ENCODE measurements at regions not wholly inside any gene's neighbourhood (a gene's known extent, or its start where the extent isn't known, plus 50 kb on each side); places are given as distances from the start of the nearest gene placed in this dataset.
A peak's percentile ranks its signal among the peaks of the same experiment; 100 is the strongest.

DNA sequence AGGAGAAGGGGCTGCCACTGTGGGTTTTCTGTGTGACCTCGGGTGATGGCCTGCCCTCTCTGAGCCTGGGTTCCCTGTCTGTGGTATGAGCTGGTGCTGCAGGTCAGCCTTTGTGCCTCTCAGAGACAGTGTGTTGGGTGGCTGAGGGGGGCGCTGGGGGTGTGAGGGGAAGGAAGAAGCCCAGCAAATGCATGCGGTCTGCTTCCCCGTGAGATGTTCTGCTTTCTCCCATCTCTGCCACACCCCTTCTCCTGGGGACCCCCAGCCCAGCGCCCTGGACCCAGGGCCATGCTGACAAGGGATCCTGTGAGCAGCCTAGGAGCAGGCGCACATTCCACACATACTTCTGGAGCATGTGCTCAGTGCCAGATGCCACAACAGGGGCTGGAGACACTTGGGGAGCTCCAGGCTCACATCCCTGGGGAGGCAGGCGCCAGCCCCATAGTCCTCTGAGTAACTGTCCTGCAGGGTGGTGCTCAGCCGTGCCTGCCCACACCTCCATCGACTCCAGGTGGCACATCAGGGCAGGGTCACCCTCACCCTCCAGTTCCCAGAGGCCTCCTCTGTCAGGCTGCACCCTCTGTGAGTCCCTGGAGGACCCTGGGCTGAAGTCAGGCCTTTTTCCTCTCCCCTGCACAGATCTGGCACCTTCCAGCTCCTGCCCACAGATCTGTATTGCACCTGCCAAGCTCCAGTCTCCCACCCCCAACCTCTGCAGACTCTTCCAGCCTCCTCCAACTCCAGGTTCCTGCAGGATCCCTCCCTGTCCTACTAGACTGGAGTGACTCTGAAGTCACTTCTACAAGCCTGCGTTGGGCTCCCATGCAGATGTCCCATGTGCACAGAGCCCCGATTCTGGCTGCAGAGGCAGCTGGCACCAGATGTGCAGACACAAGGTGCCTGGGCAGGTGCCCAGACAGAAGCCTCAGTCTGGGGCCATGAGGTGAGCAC lies 205.6 kb downstream of the KIF26A start:
- DNase-seq: no peak

DNA sequence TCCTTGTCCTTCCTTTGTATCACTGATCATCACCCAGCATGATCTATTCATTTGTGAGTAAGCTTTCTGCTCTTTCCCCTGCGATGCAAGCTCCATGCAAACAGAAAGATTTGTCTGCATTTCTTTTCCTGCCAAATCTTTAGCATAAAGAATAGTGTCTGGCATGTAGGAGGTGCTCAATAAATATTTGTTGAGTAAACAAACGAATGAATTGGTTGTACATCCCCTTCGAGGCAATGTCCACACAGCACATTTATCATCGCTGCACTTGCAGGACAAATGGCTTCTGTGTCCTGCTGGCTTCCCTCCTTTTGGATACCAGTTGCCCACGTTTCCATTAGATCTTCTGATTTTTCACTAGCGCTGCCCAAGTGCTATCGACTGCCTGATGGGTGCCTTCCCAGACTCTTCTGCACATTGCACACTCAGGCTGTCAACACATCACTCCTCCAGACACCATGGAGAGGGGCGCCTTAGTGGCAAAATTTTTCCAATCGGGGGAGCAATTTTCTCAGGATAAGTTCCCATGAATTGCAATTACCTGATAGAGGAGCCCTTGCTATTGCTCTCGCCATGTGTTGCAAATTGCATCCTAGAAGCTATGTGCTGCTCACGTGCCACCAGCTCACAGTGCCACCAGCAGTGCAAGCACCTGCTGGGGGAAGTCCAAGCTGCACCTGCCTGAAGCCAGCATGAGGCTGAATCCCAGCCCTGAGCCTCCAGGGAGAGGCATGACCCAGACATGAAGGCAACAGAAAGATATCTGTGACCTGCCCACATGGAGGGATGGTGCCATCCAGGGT lies 206.6 kb downstream of the KIF26A start:
- DNase-seq: no peak

DNA sequence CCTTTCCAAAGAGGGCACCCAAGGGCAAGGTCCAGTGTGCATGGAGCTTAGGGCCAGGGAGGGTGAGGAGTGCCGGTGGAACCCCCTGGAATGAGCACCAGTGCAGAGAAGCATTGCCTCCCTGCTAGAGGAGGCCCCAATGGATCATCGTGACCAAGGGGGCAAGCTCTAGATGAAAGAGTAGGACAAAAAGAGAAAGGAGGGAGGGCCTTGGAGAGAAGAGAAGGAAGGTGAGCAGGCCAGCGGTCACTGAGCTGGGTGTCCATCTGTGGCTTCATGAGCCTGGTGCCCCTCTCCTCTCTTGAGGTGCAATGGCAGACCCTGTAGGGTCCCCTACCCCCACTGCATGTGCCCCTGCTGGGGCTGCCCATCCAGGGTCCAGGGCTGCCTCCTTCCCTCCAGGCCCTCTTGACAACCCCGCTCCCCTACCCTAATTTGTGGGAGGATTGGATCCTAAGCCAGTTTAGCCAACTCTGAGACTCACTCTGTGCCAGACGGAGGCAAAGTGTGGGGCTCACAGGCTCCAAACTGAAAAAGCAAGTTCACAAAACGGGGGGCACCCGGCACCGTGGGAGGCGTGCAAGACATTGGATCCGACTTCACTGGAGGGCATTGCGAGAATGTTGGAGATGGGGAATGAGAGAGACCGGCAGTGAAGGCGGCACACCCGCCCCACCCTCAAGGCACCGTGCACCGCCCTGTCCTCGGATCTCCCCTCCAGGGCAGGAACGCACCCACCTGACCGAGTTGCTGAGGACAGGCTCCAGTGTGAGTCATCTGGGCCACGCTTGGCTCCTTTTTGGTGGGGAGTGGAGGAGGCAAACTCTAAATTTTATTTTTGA lies 207.5 kb downstream of the KIF26A start:
- DNase-seq: no peak

DNA sequence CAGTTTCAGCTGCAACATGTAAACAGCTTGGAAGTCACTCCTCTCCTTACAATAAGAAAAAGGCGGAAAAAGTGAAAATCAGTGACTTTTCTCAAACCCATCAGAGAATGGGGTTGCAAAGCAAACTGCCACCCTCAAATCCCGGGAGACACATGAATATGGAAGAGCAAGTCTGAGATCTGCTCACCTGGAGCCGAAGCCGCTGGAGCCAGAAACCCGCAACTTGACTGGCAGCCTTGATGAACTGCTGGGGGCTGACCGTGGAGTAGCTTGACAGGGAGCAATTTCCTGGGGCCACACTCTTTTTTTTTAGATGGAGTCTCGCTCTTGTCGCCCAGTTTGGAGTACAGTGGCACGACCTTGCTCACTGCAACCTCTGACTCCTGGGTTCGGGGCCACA lies 208.2 kb downstream of the KIF26A start:
- DNase-seq: no peak

DNA sequence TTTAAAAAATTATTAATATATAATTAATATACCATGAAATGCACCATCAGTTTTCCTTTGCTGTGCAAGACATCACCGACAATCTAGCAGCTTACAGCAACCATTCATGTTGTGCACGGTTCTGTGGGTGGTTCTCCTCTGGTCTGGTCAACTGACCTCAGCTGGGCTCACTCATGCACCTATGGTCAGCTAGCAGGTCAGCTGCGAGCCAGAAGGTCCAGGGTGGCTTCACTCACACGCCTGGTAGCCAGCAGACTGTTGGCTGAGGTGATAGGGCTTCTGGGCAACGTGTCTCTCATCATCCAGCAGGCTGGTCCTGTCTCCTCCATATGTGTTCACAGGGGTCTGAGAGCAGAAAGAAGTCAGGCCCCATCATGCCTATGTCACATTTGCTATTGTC lies 210.4 kb downstream of the KIF26A start:
- DNase-seq: no peak

DNA sequence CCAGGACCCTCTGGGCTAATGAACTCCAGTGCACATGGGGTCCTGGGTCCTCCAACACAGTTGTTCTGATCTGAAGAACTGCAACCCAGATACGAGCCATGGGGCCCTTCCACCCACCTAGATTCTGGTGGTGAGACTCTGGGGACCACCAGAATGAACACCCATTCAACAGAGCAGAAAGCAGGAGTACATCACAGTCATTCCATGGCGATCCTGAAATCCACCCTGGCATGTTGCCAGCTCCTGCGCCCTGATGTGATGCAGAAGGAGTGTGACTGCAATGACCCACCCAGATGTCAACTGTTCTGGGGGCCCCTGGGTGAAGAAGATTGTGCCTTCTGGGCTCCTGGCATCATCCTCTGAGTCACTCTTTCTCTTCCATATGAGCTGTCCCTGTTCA lies 211.6 kb downstream of the KIF26A start:
- DNase-seq: no peak

DNA sequence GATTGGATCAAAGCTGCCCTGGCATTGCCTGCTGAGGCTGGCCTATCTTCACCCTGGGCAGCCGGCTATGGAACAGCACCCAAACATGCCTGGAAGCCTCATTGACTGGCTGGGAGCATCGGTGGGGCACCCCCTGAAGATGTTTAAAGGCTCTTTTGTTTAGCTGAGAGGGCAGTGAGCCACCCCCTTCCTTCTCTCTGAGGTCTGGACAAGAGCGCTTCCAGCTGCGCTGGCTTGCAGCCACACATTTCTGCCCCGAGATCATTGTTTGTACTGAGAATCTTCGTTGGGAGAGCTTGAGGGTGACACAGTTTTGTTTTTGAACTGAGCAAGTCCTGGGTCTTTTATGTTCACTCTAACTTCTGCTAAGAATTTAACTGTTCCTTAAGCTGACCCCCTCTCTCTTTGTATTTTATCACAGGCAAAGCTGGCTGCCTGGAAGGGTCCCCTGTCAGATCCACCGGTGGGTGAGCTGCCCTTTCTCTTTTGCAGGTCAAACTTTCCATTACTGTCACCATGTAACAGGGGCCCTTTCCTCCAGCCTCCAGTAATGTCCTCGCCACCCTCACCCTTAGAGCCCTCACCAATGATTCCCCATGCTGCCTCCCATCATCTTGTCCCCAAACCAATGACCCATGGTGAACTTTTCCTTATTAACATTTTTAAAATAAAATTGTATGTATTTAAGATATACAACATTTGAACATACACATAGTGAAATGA lies 212.2 kb downstream of the KIF26A start:
- no peak for DNase-seq

DNA sequence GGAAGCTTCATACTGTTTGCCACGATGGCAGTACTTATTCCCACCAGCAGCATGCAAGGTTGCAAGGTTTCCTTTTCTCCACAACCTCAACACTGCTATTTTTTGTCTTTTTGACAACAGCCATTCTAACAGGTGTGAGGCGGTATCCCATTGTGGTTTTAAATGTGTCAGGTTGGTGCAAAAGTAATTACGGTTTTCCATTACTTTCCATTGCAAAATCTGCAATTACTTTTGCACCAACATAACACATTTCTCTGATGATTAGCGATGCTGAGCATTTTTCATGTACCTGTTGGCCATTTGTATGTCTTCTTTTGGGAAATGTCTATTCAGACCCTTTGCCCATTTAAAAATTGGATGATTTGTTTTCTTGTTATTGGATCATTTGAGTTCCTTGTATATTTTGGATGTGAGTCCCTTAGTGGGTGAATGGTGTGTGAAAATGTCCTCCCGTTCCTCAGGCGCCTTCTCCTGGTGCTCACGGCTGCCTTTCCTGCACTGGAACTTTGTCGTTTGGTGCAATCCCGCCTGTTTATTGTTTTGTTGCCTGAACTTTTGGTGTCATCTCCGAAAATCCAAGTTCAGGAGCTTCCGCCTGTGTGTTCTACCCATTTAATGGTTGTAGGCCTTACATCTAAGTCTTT lies 213.6 kb downstream of the KIF26A start:
- DNase-seq: no peak

DNA sequence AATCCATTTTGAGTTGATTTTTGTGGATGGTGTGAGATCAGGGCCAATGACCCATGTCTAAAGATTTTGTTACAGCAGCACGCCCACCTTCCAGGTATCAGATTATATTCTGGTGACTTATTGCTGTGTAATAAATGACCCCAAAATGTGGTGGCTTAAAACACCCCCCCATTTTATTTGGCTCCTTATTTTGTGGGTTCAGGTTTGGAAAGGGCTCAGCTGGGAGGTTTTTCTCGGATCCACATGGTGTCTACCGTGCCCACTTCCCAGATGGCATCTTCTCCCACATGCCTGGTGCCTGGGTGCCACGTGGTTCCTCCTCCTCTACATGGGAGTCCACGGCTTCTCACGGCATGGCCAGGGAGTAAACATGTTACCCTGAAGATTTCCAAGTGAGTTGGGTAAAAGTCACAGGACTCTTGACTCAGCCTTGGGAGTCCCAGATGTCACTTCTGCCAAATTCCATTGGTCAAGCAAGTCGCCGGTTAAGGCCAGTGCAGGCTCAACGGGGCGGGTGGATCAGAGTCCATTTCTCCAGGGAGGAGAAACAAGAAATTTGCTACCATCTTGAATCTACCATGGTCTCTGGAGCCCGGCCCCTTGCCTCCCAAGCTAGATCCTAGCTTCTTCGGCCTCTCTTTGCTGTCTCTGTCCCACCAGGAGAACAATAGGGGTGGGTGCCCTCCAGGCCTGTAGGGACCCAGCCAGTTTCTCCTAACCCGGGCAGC lies 214.3 kb downstream of the KIF26A start:
- DNase-seq: no peak

DNA sequence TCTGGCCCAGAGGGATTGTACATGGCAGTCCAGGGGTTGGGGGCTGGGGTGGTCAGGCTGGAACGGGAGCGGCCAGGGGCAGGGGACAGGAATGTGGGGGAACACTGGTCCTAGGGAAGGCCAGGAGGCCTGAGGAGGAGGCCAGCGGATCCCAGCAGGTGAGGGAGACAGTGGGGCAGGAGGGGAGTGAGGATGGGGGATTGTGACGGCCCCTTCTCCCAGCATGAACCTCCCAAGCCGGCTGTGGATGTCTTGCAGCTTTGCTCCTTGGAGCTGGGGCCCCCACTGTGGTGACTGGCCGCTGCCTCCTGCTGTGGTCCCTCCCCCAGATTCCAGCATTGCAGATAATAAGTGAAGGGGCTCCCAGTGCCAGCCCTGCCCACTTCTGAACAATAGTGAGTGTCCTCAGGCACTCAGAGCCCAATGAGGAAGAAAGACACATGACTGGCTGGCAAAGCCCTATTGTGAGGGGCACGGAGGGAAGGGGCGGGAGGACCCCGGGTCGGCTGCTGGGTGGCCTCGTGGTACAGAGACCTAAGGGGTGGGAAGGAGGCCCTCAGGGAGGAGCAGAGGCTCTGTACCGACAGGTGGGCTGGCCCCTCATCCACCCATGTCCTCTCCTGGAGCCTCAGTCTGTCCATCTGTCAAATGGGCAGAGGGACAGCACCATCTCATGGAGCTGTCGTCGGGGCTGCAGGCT lies 215.0 kb downstream of the KIF26A start:
- DNase-seq: no peak

DNA sequence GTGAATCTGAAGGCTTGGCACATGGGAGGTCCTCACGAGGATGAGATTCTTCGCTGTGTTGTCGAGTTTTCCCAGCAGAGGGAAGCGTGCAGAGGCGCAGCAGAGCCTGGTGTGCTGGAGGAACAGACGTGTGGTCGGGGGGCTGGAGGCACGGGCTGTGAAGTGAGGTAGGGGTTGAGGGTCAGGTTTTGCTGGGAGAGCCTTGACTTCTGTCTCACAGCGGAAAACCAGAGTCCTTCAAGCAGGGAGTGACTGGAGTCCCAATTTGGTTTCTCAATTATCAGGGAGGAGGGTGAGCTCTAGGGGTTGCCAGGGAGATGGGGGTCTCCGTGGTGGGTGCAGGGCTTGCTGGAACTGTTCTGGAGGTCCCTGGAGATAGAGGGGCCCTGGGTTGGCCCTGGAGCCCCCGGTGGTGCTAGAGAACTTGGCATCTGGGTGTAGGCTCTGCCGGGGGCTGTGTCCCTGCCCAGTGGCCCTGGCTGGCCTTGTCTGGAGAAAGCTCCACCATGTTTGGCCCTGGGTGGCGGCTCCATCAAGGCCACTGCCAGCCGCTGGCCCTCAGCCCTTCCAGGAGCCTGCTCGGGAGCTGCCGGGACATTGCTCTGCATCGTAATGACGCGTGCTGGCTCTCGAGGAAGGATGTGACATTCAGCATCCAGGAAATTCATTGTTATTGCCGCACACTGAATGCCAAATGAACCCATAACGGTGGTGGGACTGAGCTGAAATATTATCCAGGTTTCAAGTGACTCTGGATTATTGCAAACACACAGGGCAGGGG lies 215.7 kb downstream of the KIF26A start:
- DNase-seq: peak; percentile 2

DNA sequence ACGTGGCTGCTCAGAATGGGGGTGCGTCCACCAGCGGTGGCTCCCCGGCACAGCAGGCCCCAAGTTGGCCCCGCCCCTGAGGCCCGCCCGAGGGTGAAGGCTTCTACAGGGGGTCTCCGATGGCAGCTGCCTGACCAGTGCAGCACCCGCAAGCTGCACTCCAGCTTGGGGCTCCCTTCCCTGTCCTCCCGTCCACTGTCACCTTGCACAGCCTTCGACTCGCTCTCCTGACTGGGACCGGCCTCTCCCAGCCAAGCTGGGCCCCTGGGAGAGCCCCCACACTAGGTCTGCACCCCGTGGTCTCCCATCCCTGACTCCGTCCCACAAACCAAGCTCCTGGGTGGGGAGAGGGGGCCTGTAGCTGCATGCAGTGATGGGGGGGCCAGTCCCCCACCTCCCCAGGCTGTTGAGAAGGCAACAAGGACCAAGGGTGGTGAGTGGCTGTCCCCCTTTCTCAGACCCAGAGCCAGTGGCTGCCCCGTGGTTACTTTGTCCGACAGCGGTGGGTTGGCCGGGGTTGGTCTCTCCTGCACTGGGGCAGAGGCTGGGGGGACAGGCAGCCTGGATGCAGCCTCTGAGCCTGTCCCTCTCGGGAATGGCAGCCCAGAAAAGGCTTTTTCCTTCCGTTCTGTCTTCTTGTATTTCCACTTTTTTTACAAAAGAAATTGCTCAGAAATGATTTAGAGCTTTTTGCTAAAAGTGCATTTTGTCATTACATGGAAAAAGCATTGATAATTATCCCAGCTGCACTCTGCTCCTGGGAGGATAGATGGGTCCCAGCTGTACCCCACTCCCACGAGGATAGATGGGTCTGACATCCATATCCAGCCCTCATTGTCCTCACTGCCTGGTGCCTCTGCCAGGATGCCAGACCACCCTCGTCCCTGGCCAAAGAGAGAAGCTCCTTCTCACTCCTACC lies 217.0 kb downstream of the KIF26A start:
- DNase-seq: peak; percentile 13

DNA sequence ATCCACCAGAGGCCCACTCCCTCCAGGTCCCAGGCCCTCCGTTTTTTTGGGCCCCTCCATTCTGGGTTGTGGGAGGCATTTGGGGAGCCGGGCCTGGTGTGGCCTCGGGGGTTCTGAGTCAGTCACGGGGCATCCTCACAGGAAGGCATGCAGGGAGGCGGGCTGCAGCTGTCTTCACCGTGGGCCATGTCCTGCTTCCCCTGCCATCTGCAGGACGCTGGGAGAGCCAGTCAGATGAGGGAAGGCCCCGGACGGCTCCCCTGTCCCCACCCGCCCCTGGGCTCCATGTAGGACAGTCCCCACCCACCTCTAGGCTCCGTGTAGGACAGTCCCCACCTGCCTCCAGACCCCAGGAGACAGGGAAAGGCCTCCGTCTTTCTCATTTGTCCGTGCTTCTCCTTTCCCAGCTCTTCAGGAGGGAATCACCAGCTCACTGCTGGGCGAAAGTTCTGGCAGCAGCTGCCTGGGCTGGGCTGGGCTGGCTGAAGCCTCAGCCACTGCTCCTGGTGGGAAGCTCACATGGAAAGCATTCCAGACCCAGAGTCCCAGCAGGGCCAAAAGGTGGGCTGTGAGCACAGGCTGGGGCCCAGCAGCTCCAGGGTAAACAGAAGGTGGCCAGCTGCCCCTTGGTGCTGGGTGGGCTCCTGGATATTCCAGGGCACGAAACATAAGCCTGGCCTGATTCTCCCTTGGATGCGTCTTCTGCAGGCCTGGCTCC lies 217.8 kb downstream of the KIF26A start:
- DNase-seq: peak; percentile 9

DNA sequence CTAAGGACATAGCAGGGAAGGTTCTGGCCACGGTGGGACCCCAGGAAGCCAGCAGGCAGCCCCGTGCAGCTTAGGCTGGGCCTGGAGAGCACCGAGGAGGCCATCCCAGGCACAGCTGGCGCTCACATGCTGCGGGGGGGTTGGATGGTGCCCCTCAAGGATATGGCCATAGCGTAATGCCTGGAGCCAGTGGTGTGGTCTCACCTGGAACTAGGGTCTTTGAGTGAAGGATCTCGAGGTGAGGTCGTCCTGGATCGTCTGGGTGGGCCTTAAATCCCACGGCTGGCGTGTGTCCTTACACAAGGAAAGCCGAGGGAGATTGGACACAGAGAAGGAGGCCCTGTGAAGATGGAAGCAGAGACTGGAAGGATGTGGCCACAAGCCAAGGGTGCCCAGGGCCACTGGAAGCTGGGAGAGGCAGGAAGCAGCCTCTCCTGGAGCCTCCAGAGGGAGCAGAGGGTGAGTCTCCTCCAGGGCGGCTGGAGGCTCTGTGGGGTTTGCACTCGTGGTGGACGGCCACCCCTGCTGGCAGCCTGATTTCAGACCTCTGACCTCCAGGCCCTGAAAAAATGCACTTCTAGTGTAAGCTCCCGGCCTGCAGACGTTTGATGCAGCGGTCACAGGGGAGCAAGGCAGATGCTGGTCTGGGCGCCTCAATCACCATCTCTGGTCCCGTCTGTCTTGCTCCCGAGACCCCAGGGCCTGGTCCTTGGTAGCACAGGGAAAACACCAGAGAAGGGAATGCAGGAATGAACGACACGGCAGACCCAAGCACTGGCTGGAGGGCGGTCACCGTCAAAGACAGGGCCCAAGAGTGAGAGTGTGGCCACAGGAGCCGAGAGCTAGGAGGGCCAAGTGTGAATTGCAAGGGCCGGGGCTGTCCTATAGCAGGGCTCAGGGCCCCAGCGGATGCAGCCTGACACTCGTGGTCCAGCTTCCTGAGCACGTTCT lies 218.6 kb downstream of the KIF26A start:
- peak; percentile 10 for DNase-seq

DNA sequence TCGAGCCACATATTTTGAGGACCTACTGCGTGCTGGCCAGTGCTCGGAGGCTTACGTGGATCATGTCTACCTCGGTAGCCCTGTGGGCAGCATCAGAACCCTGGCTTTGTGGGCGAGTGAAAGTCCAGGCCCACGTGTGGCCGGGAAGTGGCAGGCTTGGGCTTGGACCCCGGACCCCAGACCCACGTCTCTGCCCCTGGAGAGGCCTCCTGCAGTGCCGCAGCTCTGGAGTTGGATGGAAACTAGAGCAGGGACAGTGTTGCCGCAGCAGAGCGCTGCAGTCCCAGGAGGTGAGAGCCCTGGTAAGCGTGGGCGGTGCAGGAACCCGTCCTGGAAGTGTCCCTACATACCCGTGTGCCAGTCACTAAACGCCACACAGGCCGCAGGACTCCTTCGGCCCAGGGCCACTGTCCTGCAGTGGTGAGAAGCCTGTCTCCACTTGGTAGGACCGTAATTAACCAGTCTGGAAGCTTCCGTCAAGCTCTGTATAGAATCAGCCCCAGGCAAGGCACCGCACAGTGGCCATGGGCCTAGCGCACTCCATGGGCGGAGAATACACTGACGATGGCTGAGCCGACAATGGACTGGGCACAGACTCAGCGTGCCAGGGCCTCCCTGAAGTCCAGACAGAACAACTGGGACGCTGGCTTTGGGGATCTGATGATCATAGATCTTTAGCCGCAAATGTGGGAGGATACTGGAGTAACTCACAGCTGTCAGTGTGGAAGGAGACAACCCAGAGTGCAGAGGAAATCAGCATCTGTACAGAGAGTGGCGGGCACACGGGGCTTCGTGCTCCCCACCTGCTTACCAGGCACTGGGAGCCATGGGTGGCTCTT lies 219.5 kb downstream of the KIF26A start:
- DNase-seq: no peak

All from CD4-positive, alpha-beta T cell treated with Interleukin-15 for 1 hour (primary cell).